ENCODE measurements at regions not wholly inside any gene's neighbourhood (a gene's known extent, or its start where the extent isn't known, plus 50 kb on each side); places are given as distances from the start of the nearest gene placed in this dataset.

GRCh38 chr4:150004481-150004880 lies 73.8 kb upstream of the DCLK2 start:
- no peak overlapping the region for H3K27ac ChIP-seq
- no peaks in the 10 kb centered on the region for H3K4me1 ChIP-seq
- TF ChIP-seq CTCF (IDR thresholded peaks at IDR 0.05): no peak
- TF ChIP-seq EP300 (IDR thresholded peaks at IDR 0.05): no peak
- no peak for TF ChIP-seq POLR2AphosphoS5 (IDR thresholded peaks at IDR 0.05)
- no peak for TF ChIP-seq POLR2A (IDR thresholded peaks at IDR 0.05)
- no peaks in the 10 kb centered on the region for H3K9me3 ChIP-seq
- H3K4me3 ChIP-seq: no peak overlapping the region
- WGBS: 36% methylated on average over 1 of the region's 1 CpG
- H3K36me3 ChIP-seq: no peaks in the 10 kb centered on the region
- H3K27me3 ChIP-seq: no peaks in the 10 kb centered on the region
- no peak for DNase-seq (ENCODE audit: low spot score in 2 of 2)

DNA sequence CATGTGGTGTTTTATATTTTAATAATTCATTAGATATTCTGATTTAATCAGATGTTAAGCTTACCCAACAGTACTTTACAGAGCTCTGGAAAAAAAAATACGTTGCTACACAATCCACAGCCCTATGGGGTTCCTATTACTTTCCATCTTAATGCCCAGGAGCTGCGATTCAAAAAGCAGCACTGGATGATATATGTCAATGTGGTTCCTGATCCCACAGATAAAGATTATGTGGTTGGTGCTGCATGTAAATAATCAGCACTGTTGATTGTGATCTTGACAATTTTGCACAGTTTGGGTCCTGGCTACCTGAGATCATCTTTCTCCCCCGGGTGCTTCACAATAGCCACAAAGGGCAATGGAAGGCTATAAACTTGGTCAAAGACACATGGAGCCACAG lies 72.7 kb upstream of the DCLK2 start:
- Histone ChIP-seq H3K4me1 (no peaks in the 10 kb centered on the region), H3K9me3 (no peaks in the 10 kb centered on the region), H3K4me3 (no peak overlapping the region), H3K27me3 (no peaks in the 10 kb centered on the region), H3K27ac (no peak overlapping the region), H3K36me3 (no peaks in the 10 kb centered on the region)
- TF ChIP-seq EP300 (IDR thresholded peaks at IDR 0.05): no peak
- TF ChIP-seq CTCF (IDR thresholded peaks at IDR 0.05): no peak
- no peak for TF ChIP-seq POLR2A (IDR thresholded peaks at IDR 0.05)
- no peak for TF ChIP-seq POLR2AphosphoS5 (IDR thresholded peaks at IDR 0.05)
- no peak for DNase-seq (ENCODE audit: low spot score in 2 of 2)
- WGBS: 66% methylated on average over 3 of the region's 3 CpGs

DNA sequence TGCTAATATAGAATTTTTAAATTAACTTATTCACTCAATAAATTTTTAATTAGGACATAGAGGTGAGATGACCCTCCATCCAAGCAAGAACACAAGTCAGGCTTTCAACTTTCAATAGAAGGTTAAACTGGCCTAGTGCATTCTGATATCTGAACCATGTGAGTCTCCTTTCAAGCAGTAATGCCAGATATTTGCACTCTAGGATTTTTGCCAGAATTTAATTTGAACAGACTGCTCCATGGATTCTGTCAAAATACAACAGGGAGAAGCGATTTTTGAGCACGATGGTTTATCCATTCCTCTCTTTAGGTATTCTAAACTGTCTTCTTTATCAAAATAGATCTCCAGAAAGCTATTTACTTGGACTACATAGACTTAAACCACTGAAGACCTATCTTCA lies 72.0 kb upstream of the DCLK2 start:
- TF ChIP-seq POLR2AphosphoS5 (IDR thresholded peaks at IDR 0.05) (no peak), EP300 (IDR thresholded peaks at IDR 0.05) (no peak), CTCF (IDR thresholded peaks at IDR 0.05) (no peak), POLR2A (IDR thresholded peaks at IDR 0.05) (no peak)
- Histone ChIP-seq H3K36me3 (no peaks in the 10 kb centered on the region), H3K27ac (no peak overlapping the region), H3K27me3 (no peaks in the 10 kb centered on the region), H3K9me3 (no peaks in the 10 kb centered on the region), H3K4me1 (no peaks in the 10 kb centered on the region), H3K4me3 (no peak overlapping the region)
- no peak for DNase-seq (ENCODE audit: low spot score in 2 of 2)
- WGBS: 52% methylated on average over 2 of the region's 2 CpGs

GRCh38 chr4:150007512-150007911 lies 70.7 kb upstream of the DCLK2 start:
- DNase-seq (ENCODE audit: low spot score in 2 of 2): no peak
- H3K9me3 ChIP-seq: no peaks in the 10 kb centered on the region
- no peak overlapping the region for H3K27ac ChIP-seq
- 73% methylated on average over 3 of the region's 3 CpGs for WGBS
- no peaks in the 10 kb centered on the region for H3K36me3 ChIP-seq
- H3K27me3 ChIP-seq: no peaks in the 10 kb centered on the region
- H3K4me1 ChIP-seq: no peaks in the 10 kb centered on the region
- no peak for TF ChIP-seq POLR2A (IDR thresholded peaks at IDR 0.05)
- TF ChIP-seq CTCF (IDR thresholded peaks at IDR 0.05): no peak
- no peak for TF ChIP-seq EP300 (IDR thresholded peaks at IDR 0.05)
- TF ChIP-seq POLR2AphosphoS5 (IDR thresholded peaks at IDR 0.05): no peak
- no peak overlapping the region for H3K4me3 ChIP-seq

GRCh38 chr4:150008546-150008945 lies 69.7 kb upstream of the DCLK2 start:
- no peak for TF ChIP-seq CTCF (IDR thresholded peaks at IDR 0.05)
- no peaks in the 10 kb centered on the region for H3K9me3 ChIP-seq
- no peaks in the 10 kb centered on the region for H3K36me3 ChIP-seq
- H3K4me1 ChIP-seq: no peaks in the 10 kb centered on the region
- 67% methylated on average over 2 of the region's 2 CpGs for WGBS
- no peaks in the 10 kb centered on the region for H3K27me3 ChIP-seq
- H3K4me3 ChIP-seq: no peak overlapping the region
- no peak for DNase-seq (ENCODE audit: low spot score in 2 of 2)
- no peak overlapping the region for H3K27ac ChIP-seq
